GM19043 (cell line): ENCODE measurements at regions not wholly inside any gene's neighbourhood (a gene's known extent, or its start where the extent isn't known, plus 50 kb on each side); places are given as distances from the start of the nearest gene placed in this dataset.

ENCODE experiments used
- ATAC-seq: cut with Tn5 transposase; IDR thresholded peaks from one replicate; pipeline ENCODE4 v1.9.1; 2021; ENCODE audit warnings: low read depth; ENCODE audit not compliant: unreplicated experiment

DNA sequence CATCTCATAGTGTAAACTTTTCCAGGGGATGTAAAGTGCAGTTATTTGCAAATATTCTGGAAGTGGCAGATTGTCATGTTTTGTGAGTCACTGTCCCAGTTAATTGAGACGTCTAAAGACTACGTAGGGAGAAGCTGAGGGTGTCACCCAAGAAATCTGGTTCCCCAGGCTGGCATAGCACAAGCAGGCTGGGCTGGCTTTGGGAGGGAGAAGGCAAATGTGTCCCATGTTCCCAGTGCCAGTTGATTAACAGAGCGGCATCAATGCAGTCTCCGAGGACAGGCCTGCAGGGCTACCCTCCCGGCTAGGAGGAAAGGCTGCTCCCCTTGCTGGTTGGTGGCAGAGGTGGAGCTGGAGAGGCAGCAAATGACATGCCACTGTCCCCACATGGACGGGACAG is 388.3 kb upstream of the MKI67 start:
- no peak for ATAC-seq

DNA sequence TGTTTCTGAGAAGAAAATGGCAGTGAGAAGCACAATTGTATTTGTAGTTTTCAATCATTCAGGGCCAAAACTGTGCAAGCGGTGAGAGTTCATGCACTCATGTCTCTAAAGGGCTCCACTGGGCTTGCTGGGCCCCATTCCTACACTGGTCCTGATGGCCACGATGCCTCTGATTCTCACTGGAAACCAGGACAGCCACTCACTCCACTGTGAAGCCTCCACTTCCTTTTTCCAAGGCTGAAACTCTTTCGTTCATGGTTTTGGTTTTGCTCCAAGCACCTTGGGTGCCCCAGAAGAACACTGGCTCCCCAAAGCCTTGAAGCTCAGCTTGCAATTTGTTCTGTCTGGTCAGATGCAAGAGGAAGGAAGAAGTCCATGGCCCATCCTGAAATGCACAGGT is 390.0 kb upstream of the MKI67 start:
- ATAC-seq, result no peak

DNA sequence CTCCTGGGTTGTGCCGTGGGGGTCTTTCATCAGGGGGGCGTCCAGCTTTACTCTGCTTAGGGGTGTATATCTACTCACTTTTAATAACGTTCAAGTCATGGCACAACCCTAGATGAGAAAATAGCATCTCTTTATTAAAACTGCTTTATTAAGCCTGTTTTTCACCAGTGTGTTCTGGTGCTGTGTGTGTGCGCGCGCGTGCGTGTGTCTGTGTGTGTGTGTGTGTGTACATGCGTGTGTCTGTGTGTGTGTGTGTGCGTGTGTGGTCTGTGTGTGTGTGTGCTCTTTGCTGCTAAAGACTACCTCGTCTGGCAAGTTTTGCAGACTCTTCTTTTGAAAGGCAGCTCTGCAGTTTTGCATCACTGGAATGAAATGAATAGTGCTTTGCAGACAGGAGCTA is 390.9 kb upstream of the MKI67 start:
- no peak for ATAC-seq

DNA sequence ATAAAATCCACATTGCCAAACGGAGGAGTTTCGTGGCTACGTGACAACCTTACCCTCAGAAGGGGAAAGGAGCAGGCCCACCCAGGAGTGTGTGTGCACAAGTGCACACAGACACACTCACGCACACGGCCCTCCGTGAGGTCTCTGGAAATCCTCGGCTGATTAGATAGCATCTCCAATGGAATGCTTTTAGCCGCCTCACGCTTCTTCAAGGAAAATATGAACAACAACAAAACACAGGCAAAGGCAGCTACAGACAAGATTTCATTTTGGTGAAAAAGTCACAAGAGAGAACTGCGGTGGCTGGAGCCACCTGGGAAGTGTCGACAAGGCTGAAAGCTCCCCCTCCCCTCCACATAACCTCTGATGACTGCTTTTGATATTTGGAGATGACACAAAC is 391.8 kb upstream of the MKI67 start:
- ATAC-seq, result no peak

DNA sequence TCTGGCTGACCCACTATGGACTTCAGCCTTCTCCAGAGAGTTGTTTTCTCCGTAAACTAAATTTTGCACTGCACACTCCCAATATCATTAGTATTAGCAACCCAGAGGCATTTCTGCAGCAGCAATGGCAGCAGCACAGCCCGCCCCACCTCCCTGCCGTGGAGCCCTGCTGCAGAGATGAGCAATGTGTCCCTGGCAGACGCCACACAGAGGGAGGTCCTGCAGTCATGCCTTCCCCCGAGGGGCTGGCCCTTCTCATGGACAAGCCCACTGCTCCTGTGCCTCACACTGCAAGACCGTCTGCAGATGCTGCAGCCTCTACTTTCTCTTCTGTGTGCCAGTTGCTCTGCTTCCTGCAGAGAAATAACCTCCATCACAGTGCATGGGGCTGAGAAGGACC is 393.4 kb upstream of the MKI67 start:
- no peak for ATAC-seq

DNA sequence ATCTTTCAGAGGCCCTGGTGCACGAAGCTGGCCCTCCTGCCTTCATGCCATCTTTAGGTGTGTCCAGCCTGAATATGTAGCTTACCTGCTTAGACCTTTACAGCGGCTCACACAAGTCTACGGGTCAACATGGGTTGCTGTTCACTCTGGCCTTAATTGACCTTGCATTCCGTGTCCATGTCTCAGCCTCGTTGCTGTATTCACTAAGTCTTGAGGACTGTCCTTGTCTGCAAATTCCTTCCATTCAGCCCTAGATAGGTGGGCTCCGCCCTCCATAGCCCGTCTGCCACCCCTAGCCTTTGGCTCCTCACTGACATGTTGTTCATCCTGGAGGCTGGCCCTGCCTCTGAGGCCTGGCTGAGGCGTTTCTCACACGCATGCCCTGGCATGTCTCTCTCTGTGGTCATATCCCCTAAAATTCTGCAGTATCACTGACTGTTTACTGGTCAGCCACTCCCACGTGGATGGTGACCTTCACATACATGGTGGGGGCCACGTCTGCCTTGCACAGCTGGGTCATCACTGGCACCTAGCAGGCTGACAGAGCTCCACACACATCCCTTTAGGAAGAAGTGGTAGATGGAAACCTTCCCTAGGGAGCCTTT is 394.1 kb upstream of the MKI67 start:
- ATAC-seq, result no peak

DNA sequence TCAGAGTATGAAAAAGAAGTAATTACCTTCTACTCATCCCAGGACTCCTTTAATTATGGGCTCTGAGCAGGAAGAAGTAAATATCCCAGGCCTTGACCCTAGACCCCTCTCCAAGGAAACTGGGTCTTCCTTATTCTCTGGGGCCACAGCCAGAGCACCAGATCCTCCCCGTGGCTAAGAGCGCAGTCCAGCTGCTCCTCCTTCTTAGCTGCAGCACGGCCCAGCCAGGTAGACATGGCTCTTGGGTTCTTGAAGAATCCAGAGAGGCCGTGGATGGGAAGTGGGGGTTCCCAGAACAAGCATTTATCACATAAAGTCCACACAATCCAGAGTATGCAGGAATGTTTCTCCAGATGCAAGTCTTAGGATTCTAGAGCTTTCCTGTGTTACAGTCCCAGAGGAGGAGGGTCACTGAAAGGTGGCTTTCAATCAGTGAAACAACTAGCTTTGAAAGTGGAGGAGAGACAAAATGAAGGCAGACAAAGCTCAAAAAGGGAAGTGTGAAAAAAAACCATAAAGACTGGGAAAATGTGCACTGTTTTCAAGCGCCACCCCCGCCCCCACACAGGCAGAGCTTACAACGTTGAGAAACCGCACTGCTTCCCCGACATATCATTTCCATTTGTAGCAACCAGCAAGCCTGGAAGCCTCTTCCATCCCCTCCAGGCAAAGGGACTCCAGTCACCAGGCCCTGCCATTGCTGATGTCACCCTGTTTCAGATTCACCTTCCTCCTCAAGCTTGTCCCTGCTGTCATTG is 396.5 kb upstream of the MKI67 start:
- no peak for ATAC-seq

DNA sequence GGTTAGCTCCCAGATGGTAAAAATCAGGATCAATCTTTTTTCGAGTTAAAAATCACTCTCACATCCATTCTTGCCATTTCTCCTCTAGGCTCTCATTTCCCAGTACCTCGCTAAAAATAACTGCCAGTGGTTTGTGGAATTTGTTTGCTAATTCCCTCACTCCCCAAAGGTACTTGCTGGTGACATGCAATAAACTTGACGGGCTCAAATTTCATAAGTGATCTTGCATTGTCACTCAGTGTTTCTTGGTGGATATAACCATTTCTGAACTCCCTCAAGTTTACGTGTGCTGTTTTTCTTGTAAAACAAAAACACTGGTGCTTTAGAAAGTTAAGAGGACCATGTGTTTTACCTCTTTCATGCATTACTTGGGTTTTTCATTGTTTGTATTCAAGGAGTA is 399.2 kb upstream of the MKI67 start:
- ATAC-seq, result no peak

DNA sequence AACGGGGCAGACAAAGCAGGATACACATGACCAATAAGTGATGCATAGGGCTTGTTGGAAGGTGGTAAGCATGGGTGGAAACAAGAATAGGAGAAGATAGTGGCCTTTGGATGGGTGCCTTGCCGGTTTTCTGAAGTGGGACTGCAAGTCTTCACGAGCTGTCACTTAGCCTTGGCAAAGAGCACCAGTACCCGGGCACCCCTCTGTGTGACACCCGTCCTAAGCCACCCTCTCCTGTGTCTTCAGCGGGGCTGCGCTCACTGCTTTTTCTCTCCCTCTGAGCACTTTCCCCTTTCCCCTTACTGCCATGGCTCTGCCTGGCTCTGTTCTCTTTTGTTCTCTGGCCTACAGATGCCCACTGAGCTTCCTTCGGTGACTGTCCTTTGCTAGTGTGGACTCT is 399.7 kb upstream of the MKI67 start:
- ATAC-seq, result no peak

DNA sequence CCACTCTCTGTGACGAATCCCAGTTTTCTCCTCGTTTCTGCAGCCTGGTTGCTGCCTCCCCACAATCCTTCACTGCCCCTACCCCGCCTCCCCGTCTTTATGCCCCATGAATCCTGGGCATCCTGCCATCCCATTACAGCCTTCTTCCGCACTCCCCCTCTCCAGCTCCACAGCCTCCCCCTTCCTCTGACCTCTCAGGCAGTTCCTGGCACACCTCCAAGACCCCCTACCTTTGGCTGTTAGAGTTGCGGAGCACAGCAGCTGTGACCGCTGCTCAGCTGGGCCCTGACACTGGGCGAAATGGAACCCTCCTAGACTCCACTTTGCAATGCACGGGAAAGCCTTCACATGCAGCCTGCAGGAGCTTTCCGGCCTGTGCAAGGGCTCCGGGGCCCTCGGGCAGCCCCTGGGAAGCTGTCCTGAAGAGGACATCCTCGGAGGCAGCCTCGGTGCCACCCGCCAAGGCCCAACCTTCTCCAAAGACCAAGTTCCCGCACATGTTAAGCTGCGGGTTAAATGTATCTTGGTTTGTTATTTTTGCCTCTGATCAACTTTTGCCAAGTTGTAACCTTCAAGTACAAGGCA is 400.7 kb upstream of the MKI67 start:
- ATAC-seq, result no peak

DNA sequence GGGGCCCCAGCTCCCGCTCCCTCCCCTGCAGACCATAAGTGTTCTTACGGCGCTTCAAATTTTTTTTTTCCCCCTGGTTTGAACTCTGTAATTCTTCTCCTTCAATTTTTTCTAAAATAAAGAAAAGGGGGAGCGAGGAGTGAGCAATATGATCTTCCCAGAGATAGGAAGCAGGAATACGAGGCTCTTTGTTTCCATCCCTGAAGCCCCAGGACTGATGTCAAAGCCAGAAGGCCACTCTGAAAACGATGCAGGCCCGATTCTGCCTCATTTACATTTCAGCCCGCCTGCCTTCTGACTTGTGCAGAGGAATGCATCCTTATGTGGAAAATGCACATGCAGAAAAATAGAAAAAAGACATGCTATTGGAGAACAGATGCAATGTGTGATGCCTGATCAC is 401.5 kb upstream of the MKI67 start:
- no peak for ATAC-seq

DNA sequence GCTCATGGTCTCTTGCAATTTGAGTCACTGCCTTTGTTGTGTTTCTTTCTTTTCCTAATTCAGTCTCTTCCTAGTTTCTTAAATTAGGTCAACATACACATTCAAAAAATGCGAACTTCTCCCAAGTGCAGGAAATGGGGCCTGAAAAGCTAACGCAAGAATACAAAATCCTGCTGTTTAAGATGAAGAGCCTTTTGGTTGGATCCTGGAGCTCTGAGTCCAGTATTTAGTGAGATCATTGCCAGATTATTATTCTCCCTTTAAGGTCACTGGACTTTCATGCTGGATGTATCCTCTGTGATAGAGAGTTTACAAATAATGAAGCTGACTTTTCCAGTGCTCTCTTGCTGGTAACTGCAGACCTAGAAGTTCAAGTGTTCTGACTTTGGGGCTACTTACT is 401.9 kb upstream of the MKI67 start:
- ATAC-seq, result no peak

DNA sequence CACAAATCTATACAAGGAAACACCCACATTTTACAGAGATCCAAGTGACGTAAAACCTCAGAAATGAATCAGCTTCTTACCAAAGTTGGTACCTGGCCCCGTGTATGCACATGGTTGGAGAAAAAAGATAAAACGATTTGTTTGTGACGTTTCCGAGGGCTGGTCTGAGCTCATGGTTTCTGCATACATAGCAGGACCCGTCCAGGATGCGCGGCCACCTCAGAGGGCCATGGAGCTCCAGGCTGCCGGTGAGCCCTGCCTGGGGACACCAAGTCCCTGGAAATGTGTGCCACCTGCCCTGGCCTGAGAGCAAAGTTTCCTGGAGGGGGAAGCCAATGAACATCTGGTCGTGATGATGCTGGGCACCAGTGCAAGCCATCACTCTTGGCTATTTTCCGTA is 402.6 kb upstream of the MKI67 start:
- no peak for ATAC-seq

DNA sequence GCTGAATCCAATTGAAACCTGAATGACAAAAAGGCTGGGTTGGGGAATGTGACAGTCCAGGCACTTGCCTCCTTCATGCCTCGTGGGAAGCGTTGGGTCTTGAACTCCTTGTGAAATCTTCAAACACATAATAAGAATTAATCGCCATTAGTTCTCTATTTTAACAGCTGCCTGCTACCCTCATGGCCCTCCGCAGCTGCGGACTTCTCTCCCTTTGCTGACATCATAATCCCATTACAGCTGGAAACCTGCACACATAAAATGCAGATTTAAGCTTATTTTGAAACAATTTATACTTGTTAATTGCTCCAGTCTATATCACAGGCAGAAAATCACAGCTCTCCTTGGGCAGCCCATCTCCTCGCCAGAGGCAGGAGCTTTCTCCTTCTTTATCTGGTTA is 403.0 kb upstream of the MKI67 start:
- no peak for ATAC-seq

DNA sequence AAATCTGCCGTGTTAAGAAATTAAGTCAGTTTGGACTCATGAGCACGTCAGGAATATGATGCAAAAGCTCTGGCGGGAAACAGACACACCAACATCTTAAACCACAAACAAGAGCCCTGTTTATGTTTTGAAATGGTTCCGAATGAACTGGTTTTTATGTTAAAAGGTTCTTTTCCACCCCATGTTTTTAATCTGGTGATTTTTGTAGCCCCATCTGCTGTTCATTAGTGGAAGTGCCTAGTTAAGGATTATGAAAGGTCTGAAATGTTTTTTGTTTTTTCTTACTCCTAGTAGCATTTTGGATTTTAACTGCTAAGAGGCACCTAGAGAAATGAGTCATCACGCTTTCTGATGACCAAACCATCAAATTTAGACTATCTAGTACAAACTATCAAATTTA is 404.1 kb upstream of the MKI67 start:
- ATAC-seq, result no peak

DNA sequence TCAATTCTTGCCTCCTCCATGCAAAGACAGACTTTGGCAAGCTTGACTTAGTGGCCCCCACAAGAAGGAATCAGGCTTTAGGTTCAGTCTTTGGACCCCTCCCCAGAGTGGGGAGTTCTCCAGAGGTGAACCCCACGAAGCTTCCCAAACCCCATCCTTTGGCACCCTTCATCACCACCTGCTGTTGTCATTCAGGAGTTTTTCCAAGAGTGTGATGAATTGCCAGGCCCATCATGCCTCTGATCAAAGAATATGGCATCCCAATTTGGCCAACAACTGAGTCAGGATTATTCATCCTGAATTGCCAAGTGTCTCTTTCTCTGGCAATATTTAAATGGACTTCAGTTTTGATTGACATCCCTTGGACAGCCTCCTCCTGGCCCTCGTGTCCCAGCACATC is 404.7 kb upstream of the MKI67 start:
- ATAC-seq, result no peak

DNA sequence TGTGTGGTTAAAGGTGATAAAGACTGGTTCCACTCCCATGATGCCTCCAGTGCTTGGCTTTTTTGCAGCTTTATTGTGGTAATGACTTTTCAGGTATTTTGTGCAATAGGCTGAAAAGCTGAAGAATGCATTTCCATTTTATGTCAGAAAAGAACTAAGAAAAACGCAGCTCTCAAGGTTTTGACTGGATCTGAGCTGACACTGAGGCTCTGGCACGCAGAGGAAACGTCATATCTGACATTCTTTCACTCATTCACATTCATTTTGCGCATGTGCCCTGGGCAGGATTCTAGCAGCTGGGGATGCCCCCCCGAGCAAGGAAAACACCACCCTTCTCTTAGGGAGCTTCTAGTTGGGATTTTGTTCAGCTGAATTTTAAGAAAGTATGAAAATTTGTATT is 408.5 kb upstream of the MKI67 start:
- ATAC-seq, result no peak

DNA sequence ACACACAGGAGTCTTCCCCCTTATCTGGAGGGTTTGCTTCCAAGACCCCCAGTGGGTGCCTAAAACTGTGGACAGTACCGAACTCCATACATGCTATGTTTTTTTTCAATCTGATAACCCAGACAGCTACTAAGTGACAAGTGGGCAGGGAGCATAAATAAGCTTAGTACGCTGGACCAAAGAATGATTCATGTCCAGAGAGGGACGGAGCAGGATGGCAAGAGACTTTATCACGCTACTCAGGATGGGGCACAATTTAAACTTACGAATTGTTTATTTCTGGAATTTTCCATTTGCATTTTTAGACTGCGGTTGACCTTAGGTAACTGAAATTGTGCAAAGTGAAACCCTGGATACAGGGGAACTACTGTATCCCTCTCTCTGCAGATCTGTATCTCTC is 410.0 kb upstream of the MKI67 start:
- ATAC-seq, result no peak

DNA sequence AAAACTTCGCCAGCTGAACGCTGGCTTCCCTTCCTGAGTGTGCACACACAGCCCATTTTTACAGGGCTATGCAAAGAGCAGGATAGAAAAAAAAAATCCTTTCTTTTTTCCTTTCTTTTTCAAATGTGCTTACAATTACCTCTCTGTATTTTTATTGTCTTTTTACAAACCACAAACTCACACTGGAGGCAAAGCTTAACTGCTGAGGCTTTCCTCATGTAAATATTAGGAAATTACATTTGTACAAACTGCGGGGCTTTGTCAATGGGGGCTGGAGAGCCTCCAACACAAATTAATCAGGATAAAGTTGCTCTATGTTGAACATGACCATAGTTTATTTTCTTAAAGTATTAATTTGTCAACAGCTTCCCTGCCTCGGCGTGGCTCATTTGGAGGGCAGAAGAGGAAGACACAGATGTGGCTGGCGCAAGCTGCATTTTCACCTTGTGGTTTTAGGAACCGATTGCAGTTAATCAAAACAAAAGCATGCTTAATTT is 411.7 kb upstream of the MKI67 start:
- no peak for ATAC-seq

DNA sequence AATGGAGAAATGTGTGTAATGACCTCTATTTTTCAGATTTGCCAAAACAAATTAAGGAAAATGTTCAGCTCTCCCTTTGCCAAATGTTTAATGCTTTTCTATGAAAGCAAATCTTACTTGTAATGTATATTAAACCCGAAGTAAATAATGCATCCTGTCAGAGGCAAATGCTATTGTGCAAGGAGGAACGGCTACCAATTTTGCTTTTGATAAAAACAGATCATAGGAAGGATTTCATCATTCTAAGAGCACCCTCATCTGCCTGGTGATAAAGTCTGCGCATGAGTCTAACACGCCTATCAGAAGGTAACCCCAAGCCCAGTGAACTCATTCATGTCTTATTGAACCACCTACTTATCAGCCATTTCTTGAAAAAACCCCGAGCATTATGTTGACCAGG is 412.4 kb upstream of the MKI67 start:
- no peak for ATAC-seq

DNA sequence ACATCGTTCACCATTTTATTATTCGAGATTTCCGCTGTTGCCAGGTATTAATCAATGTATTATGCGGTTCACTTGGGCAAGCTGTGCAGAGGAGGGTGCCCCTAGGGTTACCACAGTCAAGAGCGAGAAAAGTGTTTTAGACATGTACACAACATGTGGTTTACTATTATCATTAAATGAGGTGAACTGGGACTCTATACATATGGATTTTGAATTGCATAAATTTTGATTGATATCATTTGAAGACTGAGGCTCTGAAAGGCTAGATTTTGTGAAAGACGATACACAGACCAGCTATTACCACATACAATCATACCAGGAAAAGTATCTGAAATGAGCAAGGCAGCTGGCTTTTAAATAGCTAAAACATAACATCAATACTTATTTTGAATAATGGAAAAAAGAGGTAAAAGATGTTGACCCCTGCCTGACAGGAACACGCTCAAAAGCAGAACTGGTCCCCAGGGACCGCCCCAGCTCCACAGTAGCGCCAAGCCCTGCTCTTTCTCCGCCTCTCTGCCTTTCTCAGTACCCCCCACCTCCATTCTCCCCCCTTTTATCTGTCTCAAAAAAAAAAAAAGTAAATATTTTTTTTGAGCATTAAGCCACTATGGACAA is 413.4 kb upstream of the MKI67 start:
- no peak for ATAC-seq
